ENCODE measurements at regions not wholly inside any gene's neighbourhood (a gene's known extent, or its start where the extent isn't known, plus 50 kb on each side); places are given as distances from the start of the nearest gene placed in this dataset.

GRCh38 chr7:91323626-91324158 lies 59.5 kb downstream of the FZD1 start:
- no peaks in the 10 kb centered on the region for H3K4me1 ChIP-seq (ENCODE audit: insufficient read depth, insufficient read length)

GRCh38 chr7:91324663-91325062 lies 60.4 kb downstream of the FZD1 start:
- Histone ChIP-seq H3K36me3 (ENCODE audit: insufficient read depth, insufficient read length, low read length) (no peaks in the 10 kb centered on the region), H3K27me3 (ENCODE audit: insufficient read depth, insufficient read length) (no peaks in the 10 kb centered on the region), H3K9ac (ENCODE audit: insufficient read length, low read depth) (no peak overlapping the region), H3K4me1 (ENCODE audit: insufficient read depth, insufficient read length) (no peaks in the 10 kb centered on the region), H3K4me3 (ENCODE audit: insufficient read length, low read depth) (no peak overlapping the region), H3K9me3 (ENCODE audit: insufficient read depth, low read length) (no peaks in the 10 kb centered on the region)
- DNase-seq (ENCODE audit: low read depth, low spot score), result no peak
- TF ChIP-seq YY1 (IDR thresholded peaks at IDR 0.05; ENCODE audit: insufficient read depth, insufficient read length) (no peak), SUZ12 (IDR thresholded peaks at IDR 0.05; ENCODE audit: extremely low read depth, insufficient read depth, insufficient read length) (no peak), ZNF274 (IDR thresholded peaks at IDR 0.05; ENCODE audit: low read depth, low read length) (no peak)

More at GRCh38 chr7:91323626-91324158, 59.5 kb downstream of the FZD1 start:
- H3K27me3 ChIP-seq (ENCODE audit: insufficient read depth, insufficient read length), result no peaks in the 10 kb centered on the region
- no peaks in the 10 kb centered on the region for H3K36me3 ChIP-seq (ENCODE audit: insufficient read depth, insufficient read length, low read length)
- no peak overlapping the region for H3K9ac ChIP-seq (ENCODE audit: insufficient read length, low read depth)
- TF ChIP-seq SUZ12 (IDR thresholded peaks at IDR 0.05; ENCODE audit: extremely low read depth, insufficient read depth, insufficient read length) (no peak), ZNF274 (IDR thresholded peaks at IDR 0.05; ENCODE audit: low read depth, low read length) (no peak), YY1 (IDR thresholded peaks at IDR 0.05; ENCODE audit: insufficient read depth, insufficient read length) (no peak)
- H3K9me3 ChIP-seq (ENCODE audit: insufficient read depth, low read length), result no peaks in the 10 kb centered on the region
- no peak overlapping the region for H3K4me3 ChIP-seq (ENCODE audit: insufficient read length, low read depth)
- no peak for DNase-seq (ENCODE audit: low read depth, low spot score)

GRCh38 chr7:91325726-91326125 lies 61.5 kb downstream of the FZD1 start:
- Histone ChIP-seq H3K27me3 (ENCODE audit: insufficient read depth, insufficient read length) (no peaks in the 10 kb centered on the region), H3K4me3 (ENCODE audit: insufficient read length, low read depth) (no peak overlapping the region), H3K4me1 (ENCODE audit: insufficient read depth, insufficient read length) (no peaks in the 10 kb centered on the region), H3K9ac (ENCODE audit: insufficient read length, low read depth) (no peak overlapping the region), H3K36me3 (ENCODE audit: insufficient read depth, insufficient read length, low read length) (no peaks in the 10 kb centered on the region), H3K9me3 (ENCODE audit: insufficient read depth, low read length) (no peaks in the 10 kb centered on the region)
- DNase-seq (ENCODE audit: low read depth, low spot score), result no peak
- TF ChIP-seq ZNF274 (IDR thresholded peaks at IDR 0.05; ENCODE audit: low read depth, low read length), result no peak
- no peak for TF ChIP-seq YY1 (IDR thresholded peaks at IDR 0.05; ENCODE audit: insufficient read depth, insufficient read length)
- TF ChIP-seq SUZ12 (IDR thresholded peaks at IDR 0.05; ENCODE audit: extremely low read depth, insufficient read depth, insufficient read length), result no peak

GRCh38 chr7:91326516-91327199 lies 62.4 kb downstream of the FZD1 start:
- no peaks in the 10 kb centered on the region for H3K9me3 ChIP-seq (ENCODE audit: insufficient read depth, low read length)
- no peaks in the 10 kb centered on the region for H3K4me1 ChIP-seq (ENCODE audit: insufficient read depth, insufficient read length)
- H3K36me3 ChIP-seq (ENCODE audit: insufficient read depth, insufficient read length, low read length), result no peaks in the 10 kb centered on the region
- DNase-seq (ENCODE audit: low read depth, low spot score), result no peak
- TF ChIP-seq YY1 (IDR thresholded peaks at IDR 0.05; ENCODE audit: insufficient read depth, insufficient read length), result no peak
- TF ChIP-seq SUZ12 (IDR thresholded peaks at IDR 0.05; ENCODE audit: extremely low read depth, insufficient read depth, insufficient read length), result no peak
- TF ChIP-seq ZNF274 (IDR thresholded peaks at IDR 0.05; ENCODE audit: low read depth, low read length), result no peak
- H3K27me3 ChIP-seq (ENCODE audit: insufficient read depth, insufficient read length), result no peaks in the 10 kb centered on the region
- H3K4me3 ChIP-seq (ENCODE audit: insufficient read length, low read depth), result no peak overlapping the region
- no peak overlapping the region for H3K9ac ChIP-seq (ENCODE audit: insufficient read length, low read depth)

GRCh38 chr7:91327346-91327745 lies 63.1 kb downstream of the FZD1 start:
- Histone ChIP-seq H3K9me3 (ENCODE audit: insufficient read depth, low read length) (no peaks in the 10 kb centered on the region), H3K27me3 (ENCODE audit: insufficient read depth, insufficient read length) (no peaks in the 10 kb centered on the region), H3K4me1 (ENCODE audit: insufficient read depth, insufficient read length) (no peaks in the 10 kb centered on the region), H3K4me3 (ENCODE audit: insufficient read length, low read depth) (no peak overlapping the region), H3K36me3 (ENCODE audit: insufficient read depth, insufficient read length, low read length) (no peaks in the 10 kb centered on the region), H3K9ac (ENCODE audit: insufficient read length, low read depth) (no peak overlapping the region)
- TF ChIP-seq YY1 (IDR thresholded peaks at IDR 0.05; ENCODE audit: insufficient read depth, insufficient read length), result no peak
- no peak for TF ChIP-seq ZNF274 (IDR thresholded peaks at IDR 0.05; ENCODE audit: low read depth, low read length)
- TF ChIP-seq SUZ12 (IDR thresholded peaks at IDR 0.05; ENCODE audit: extremely low read depth, insufficient read depth, insufficient read length), result no peak
- DNase-seq (ENCODE audit: low read depth, low spot score), result no peak

- H3K27me3 ChIP-seq (ENCODE audit: insufficient read depth, insufficient read length), result no peaks in the 10 kb centered on the region
- H3K4me3 ChIP-seq (ENCODE audit: insufficient read length, low read depth), result no peak overlapping the region
- H3K9ac ChIP-seq (ENCODE audit: insufficient read length, low read depth), result no peak overlapping the region
- no peaks in the 10 kb centered on the region for H3K9me3 ChIP-seq (ENCODE audit: insufficient read depth, low read length)
- TF ChIP-seq YY1 (IDR thresholded peaks at IDR 0.05; ENCODE audit: insufficient read depth, insufficient read length), result no peak
- no peak for TF ChIP-seq SUZ12 (IDR thresholded peaks at IDR 0.05; ENCODE audit: extremely low read depth, insufficient read depth, insufficient read length)
- TF ChIP-seq ZNF274 (IDR thresholded peaks at IDR 0.05; ENCODE audit: low read depth, low read length), result no peak
- no peaks in the 10 kb centered on the region for H3K4me1 ChIP-seq (ENCODE audit: insufficient read depth, insufficient read length)
- DNase-seq (ENCODE audit: low read depth, low spot score), result no peak
- H3K36me3 ChIP-seq (ENCODE audit: insufficient read depth, insufficient read length, low read length), result no peaks in the 10 kb centered on the region
These were observed 65.3 kb downstream of the FZD1 start for GRCh38 chr7:91329571-91329970.

GRCh38 chr7:91330191-91330808 lies 66.1 kb downstream of the FZD1 start:
- H3K36me3 ChIP-seq (ENCODE audit: insufficient read depth, insufficient read length, low read length), result no peaks in the 10 kb centered on the region
- no peak for DNase-seq (ENCODE audit: low read depth, low spot score)
- H3K9me3 ChIP-seq (ENCODE audit: insufficient read depth, low read length), result no peaks in the 10 kb centered on the region
- H3K9ac ChIP-seq (ENCODE audit: insufficient read length, low read depth), result no peak overlapping the region
- TF ChIP-seq YY1 (IDR thresholded peaks at IDR 0.05; ENCODE audit: insufficient read depth, insufficient read length) (no peak), SUZ12 (IDR thresholded peaks at IDR 0.05; ENCODE audit: extremely low read depth, insufficient read depth, insufficient read length) (no peak), ZNF274 (IDR thresholded peaks at IDR 0.05; ENCODE audit: low read depth, low read length) (no peak)
- no peaks in the 10 kb centered on the region for H3K27me3 ChIP-seq (ENCODE audit: insufficient read depth, insufficient read length)
- no peak overlapping the region for H3K4me3 ChIP-seq (ENCODE audit: insufficient read length, low read depth)
- H3K4me1 ChIP-seq (ENCODE audit: insufficient read depth, insufficient read length), result no peaks in the 10 kb centered on the region
